H1 (cell line): ENCODE measurements at regions not wholly inside any gene's neighbourhood (a gene's known extent, or its start where the extent isn't known, plus 50 kb on each side); places are given as distances from the start of the nearest gene placed in this dataset.

ENCODE experiments used
- CTCF ChIA-PET: fragments of 300-600 bp; sonication (Branson Sonifier 250); formaldehyde crosslinking; loops from one replicate; lab custom pipeline; 2021; ENCODE audit not compliant: partially characterized antibody; lab: Charles Lee
- POLR2A ChIA-PET: fragments of 300-600 bp; sonication (Branson Sonifier 250); formaldehyde crosslinking; loops from one replicate; lab custom pipeline; 2021; ENCODE audit warnings: inconsistent platforms; ENCODE audit not compliant: partially characterized antibody; lab: Charles Lee
- DNase-seq, 2 experiments: peaks; one replicate each; pipeline versions ENCODE4 v3.0.0 to v3.0.0-alpha.2; 2010 to 2022; ENCODE audit warnings: low spot score in 2 of 2, low read depth in 1 of 2, mixed read lengths in 1 of 2
- FAIRE-seq: peaks from 2 replicates; lab custom pipeline; 2011; peaks lifted over from hg19 to GRCh38; lab: Jason Lieb, UNC
- H2AFZ ChIP-seq: 2 replicates; pipeline ENCODE4 v1.8.1; 2012; ENCODE audit warnings: low read length, inconsistent platforms
- H2AK5ac ChIP-seq: 2 replicates; pipeline ENCODE4 v1.6.1; 2013; ENCODE audit warnings: low read depth, low read length
- H2BK120ac ChIP-seq: replicated peaks from 2 replicates; pipeline ENCODE3; 2013; ENCODE audit warnings: low read depth, low read length, inconsistent platforms
- H2BK12ac ChIP-seq: 2 replicates; pipeline ENCODE4 v1.6.1; 2013; ENCODE audit warnings: low read depth, low read length
- H2BK15ac ChIP-seq: 2 replicates; pipeline ENCODE4 v1.6.1; 2013; ENCODE audit warnings: low read length
- H2BK20ac ChIP-seq: 2 replicates; pipeline ENCODE4 v1.6.1; 2013; ENCODE audit warnings: low read length
- H2BK5ac ChIP-seq: 2 replicates; pipeline ENCODE4 v1.6.1; 2013; ENCODE audit warnings: low read depth, low read length
- H3K14ac ChIP-seq: 2 replicates; pipeline ENCODE4 v1.6.1; 2013; ENCODE audit warnings: inconsistent platforms; ENCODE audit not compliant: insufficient read length
- H3K18ac ChIP-seq: 2 replicates; pipeline ENCODE4 v1.6.1; 2013; ENCODE audit warnings: low read length; ENCODE audit errors: extremely low read depth
- H3K23ac ChIP-seq: 2 replicates; pipeline ENCODE4 v1.6.1; 2013; ENCODE audit warnings: inconsistent platforms; ENCODE audit not compliant: insufficient read length
- H3K23me2 ChIP-seq: 2 replicates; pipeline ENCODE4 v1.6.1; 2013; ENCODE audit warnings: low read depth, low read length
- H3K27ac ChIP-seq: 2 replicates; pipeline ENCODE4 v1.6.1; 2011; ENCODE audit warnings: low read depth, low read length, inconsistent platforms
- H3K27me3 ChIP-seq, 4 experiments: replicated peaks in 1 of 4; 1 replicate in 1 of 4; 2 replicates in 3 of 4; pipeline versions ENCODE4 v1.6.1 to v1.8.1; 2011 to 2013; ENCODE audit warnings: low read length in 3 of 4, mild to moderate bottlenecking in 3 of 4, inconsistent platforms in 2 of 4, mixed read lengths in 2 of 4, moderate library complexity in 1 of 4; ENCODE audit not compliant: control insufficient read depth in 3 of 4, insufficient read depth in 3 of 4; ENCODE audit errors: extremely low read depth in 1 of 4
- H3K36me3 ChIP-seq, 4 experiments: 2 replicates each; pipeline versions ENCODE4 v1.6.1 to v1.8.1; 2011 to 2013; ENCODE audit warnings: mild to moderate bottlenecking in 4 of 4, low read length in 3 of 4, moderate library complexity in 2 of 4, control low read depth in 1 of 4, inconsistent platforms in 1 of 4; ENCODE audit not compliant: insufficient read depth in 4 of 4, control insufficient read depth in 2 of 4
- H3K4ac ChIP-seq: replicated peaks from 2 replicates; pipeline ENCODE3; 2013; ENCODE audit warnings: low read length, low read depth, mixed read lengths, inconsistent platforms; ENCODE audit not compliant: insufficient read length
- H3K4me1 ChIP-seq, 4 experiments: replicated peaks in 1 of 4; 1 replicate in 1 of 4; 2 replicates in 3 of 4; pipeline versions ENCODE4 v1.6.1 to v1.8.1; 2011 to 2013; ENCODE audit warnings: low read length in 3 of 4, inconsistent platforms in 2 of 4, mixed read lengths in 1 of 4; ENCODE audit not compliant: insufficient read depth in 4 of 4, control insufficient read depth in 3 of 4
- H3K4me2 ChIP-seq, 2 experiments: 2 replicates each; pipeline versions ENCODE4 v1.6.1 to v1.8.1; 2011 to 2013; ENCODE audit warnings: low read depth in 2 of 2, low read length in 2 of 2, control low read depth in 1 of 2, inconsistent platforms in 1 of 2, mild to moderate bottlenecking in 1 of 2; ENCODE audit not compliant: insufficient read depth in 1 of 2
- H3K4me3 ChIP-seq, 4 experiments: fragments of 200-600, 300-600 bp in 1 of 4; sonication (generic), shearing (Covaris generic), sonication (Bioruptor Twin) in 1 of 4; 2 replicates each; pipeline versions ENCODE4 v1.5.1 to v1.8.1; 2011 to 2016; ENCODE audit warnings: low read length in 4 of 4, low read depth in 3 of 4, control low read depth in 2 of 4, inconsistent platforms in 2 of 4, mild to moderate bottlenecking in 2 of 4, mixed read lengths in 1 of 4, moderate library complexity in 1 of 4; ENCODE audit not compliant: insufficient read depth in 2 of 4; ENCODE audit errors: extremely low read depth in 1 of 4
- H3K56ac ChIP-seq: replicated peaks from 2 replicates; pipeline ENCODE3; 2013; ENCODE audit warnings: low read depth, mild to moderate bottlenecking, mixed read lengths, low read length, inconsistent platforms; ENCODE audit not compliant: insufficient read length
- H3K79me1 ChIP-seq: 2 replicates; pipeline ENCODE4 v1.6.1; 2013; ENCODE audit warnings: low read depth, low read length, control low read depth
- H3K79me2 ChIP-seq, 2 experiments: 2 replicates each; pipeline versions ENCODE4 v1.6.1 to v1.8.1; 2012 to 2013; ENCODE audit warnings: low read length in 2 of 2, mild to moderate bottlenecking in 2 of 2, inconsistent platforms in 1 of 2; ENCODE audit not compliant: insufficient read depth in 2 of 2, control insufficient read depth in 1 of 2
- H3K9ac ChIP-seq, 4 experiments: replicated peaks in 1 of 4; 1 replicate in 1 of 4; 2 replicates in 3 of 4; pipeline versions ENCODE4 v1.6.1 to v1.8.1; 2011 to 2013; ENCODE audit warnings: low read depth in 3 of 4, low read length in 3 of 4, control low read depth in 2 of 4, mild to moderate bottlenecking in 2 of 4, moderate library complexity in 2 of 4, inconsistent platforms in 1 of 4; ENCODE audit errors: extremely low read depth in 1 of 4
- H3K9me3 ChIP-seq, 2 experiments: 2 replicates each; pipeline versions ENCODE4 v1.6.1 to v1.8.1; 2012 to 2013; ENCODE audit warnings: mild to moderate bottlenecking in 2 of 2, moderate library complexity in 2 of 2, control low read depth in 1 of 2, inconsistent platforms in 1 of 2, low read depth in 1 of 2, low read length in 1 of 2, mixed read lengths in 1 of 2; ENCODE audit not compliant: insufficient read depth in 2 of 2
- H4K20me1 ChIP-seq, 2 experiments: replicated peaks in 1 of 2; 2 replicates each; pipeline versions ENCODE3 to v1.8.1; 2011 to 2013; ENCODE audit warnings: inconsistent platforms in 2 of 2, low read length in 2 of 2, mild to moderate bottlenecking in 1 of 2; ENCODE audit not compliant: insufficient read depth in 2 of 2, control insufficient read depth in 1 of 2
- H4K5ac ChIP-seq: 2 replicates; pipeline ENCODE4 v1.6.1; 2013; ENCODE audit warnings: low read length, low read depth, mixed read lengths, inconsistent platforms; ENCODE audit not compliant: insufficient read length
- H4K8ac ChIP-seq: 2 replicates; pipeline ENCODE4 v1.8.0; 2013; ENCODE audit warnings: mild to moderate bottlenecking, moderate library complexity, low read length, inconsistent platforms; ENCODE audit not compliant: insufficient read depth; ENCODE audit errors: extremely low read depth
- H4K91ac ChIP-seq: replicated peaks from 2 replicates; pipeline ENCODE3; 2013; ENCODE audit warnings: low read length, mixed read lengths, inconsistent platforms; ENCODE audit not compliant: insufficient read length
- BACH1 ChIP-seq: IDR thresholded peaks from 2 replicates; pipeline ENCODE4 v1.6.1; 2012; ENCODE audit warnings: low read length, improper control_type of control experiment
- CEBPB ChIP-seq: IDR thresholded peaks from 2 replicates; pipeline ENCODE4 v1.6.1; 2012; ENCODE audit warnings: low read depth, low read length
- CTCF ChIP-seq, 3 experiments: IDR thresholded peaks; 1 replicate in 2 of 3; 2 replicates in 1 of 3; pipeline versions ENCODE4 v1.5.1 to v1.6.1; 2011; ENCODE audit warnings: low read length in 3 of 3, mild to moderate bottlenecking in 3 of 3, inconsistent platforms in 2 of 3, low read depth in 1 of 3, moderate library complexity in 1 of 3; ENCODE audit not compliant: insufficient read depth in 1 of 3; ENCODE audit errors: control extremely low read depth in 1 of 3
- EZH2 ChIP-seq: fragments of 200-600 bp; sonication (generic); IDR thresholded peaks from 2 replicates; pipeline ENCODE4 v1.7.1; 2012; ENCODE audit warnings: low read depth, mild to moderate bottlenecking, moderate library complexity, low read length, inconsistent platforms; ENCODE audit not compliant: severe bottlenecking
- GABPA ChIP-seq: IDR thresholded peaks from 2 replicates; pipeline ENCODE4 v1.6.1; 2011; ENCODE audit warnings: mild to moderate bottlenecking, low read length, moderate library complexity, borderline replicate concordance; ENCODE audit not compliant: insufficient read depth
- JUND ChIP-seq: IDR thresholded peaks from 2 replicates; pipeline ENCODE4 v1.6.1; 2011; ENCODE audit warnings: mild to moderate bottlenecking, improper control_type of control experiment, low read length
- SP1 ChIP-seq: IDR thresholded peaks from 2 replicates; pipeline ENCODE4 v1.6.1; 2011; ENCODE audit warnings: low read depth, low read length
- TBP ChIP-seq: IDR thresholded peaks from 2 replicates; pipeline ENCODE4 v1.6.1; 2011; ENCODE audit warnings: low read depth, low read length, improper control_type of control experiment
- ZNF274 ChIP-seq: IDR thresholded peaks from 2 replicates; pipeline ENCODE4 v1.7.0; 2012; ENCODE audit warnings: low read length, borderline replicate concordance; ENCODE audit errors: extremely low read depth
- WGBS, 2 experiments: shearing (Covaris generic) in 1 of 2; methylation state at CpG; one replicate each; pipeline versions ENCODE4 v1.1.6 to v1.1.7; 2013 to 2015; ENCODE audit warnings: low lambda C conversion rate in 2 of 2, mixed read lengths in 2 of 2, inconsistent platforms in 1 of 2, low coverage in 1 of 2, missing lambda C conversion rate in 1 of 2; ENCODE audit not compliant: insufficient replicate concordance in 2 of 2, insufficient coverage in 1 of 2, insufficient read length in 1 of 2; ENCODE audit errors: extremely low coverage in 1 of 2, missing lambda C conversion rate in 1 of 2; 5-methylcytosine and 5-hydroxymethylcytosine counted together

- H2AK5ac ChIP-seq: no peak overlapping the region
- H2BK15ac ChIP-seq: no peak overlapping the region
- H3K18ac ChIP-seq: no peak overlapping the region
- CTCF ChIA-PET: no interaction called here
- H3K36me3 ChIP-seq: no peaks in the 10 kb centered on the region
- H3K4me1 ChIP-seq: no peaks in the 10 kb centered on the region
- H2AFZ ChIP-seq: no peak overlapping the region
- no peak overlapping the region for H2BK20ac ChIP-seq
- H3K4me2 ChIP-seq: no peak overlapping the region
- H2BK5ac ChIP-seq: no peak overlapping the region
- no peak overlapping the region for H4K5ac ChIP-seq
- no peak overlapping the region for H3K23ac ChIP-seq
- H3K27me3 ChIP-seq: no peaks in the 10 kb centered on the region
- H3K4ac ChIP-seq: no peak overlapping the region
- no peak overlapping the region for H4K8ac ChIP-seq
- 97% methylated on average over 6 of the region's 6 CpGs; no CpG with 5 or more reads in 1 of the 2 experiments for WGBS, 2 experiments
- H3K14ac ChIP-seq: no peak overlapping the region
- no peak overlapping the region for H4K91ac ChIP-seq
- no peak for TF ChIP-seq ZNF274
- TF ChIP-seq JUND: no peak
- no peak for TF ChIP-seq BACH1
- no peak for TF ChIP-seq CEBPB
- no peak for TF ChIP-seq SP1
- no peak for TF ChIP-seq GABPA
- TF ChIP-seq TBP: no peak
- TF ChIP-seq CTCF (IDR thresholded peaks at IDR 0.05; ENCODE audit: control extremely low read depth in 1 of 3, insufficient read depth in 1 of 3, low read depth in 1 of 3, low read length in 3 of 3): no peak
- no peak for TF ChIP-seq EZH2
- FAIRE-seq (no peak), DNase-seq (no peak)
- H3K27ac ChIP-seq: no peak overlapping the region
- H3K23me2 ChIP-seq: no peaks in the 10 kb centered on the region
- H3K56ac ChIP-seq: no peak overlapping the region
- no peak overlapping the region for H3K9ac ChIP-seq
- no peak overlapping the region for H2BK120ac ChIP-seq
- H3K79me1 ChIP-seq: no peaks in the 10 kb centered on the region
- POLR2A ChIA-PET: no interaction called here
- no peak overlapping the region for H2BK12ac ChIP-seq
- no peaks in the 10 kb centered on the region for H4K20me1 ChIP-seq
- H3K4me3 ChIP-seq: no peak overlapping the region
- no peaks in the 10 kb centered on the region for H3K79me2 ChIP-seq
- H3K9me3 ChIP-seq: no peaks in the 10 kb centered on the region
Observed at GRCh38 chr13:88107570-88107969, 436.4 kb downstream of the SLITRK5 start.
